ENCODE measurements at regions not wholly inside any gene's neighbourhood (a gene's known extent, or its start where the extent isn't known, plus 50 kb on each side); places are given as distances from the start of the nearest gene placed in this dataset.

- TF ChIP-seq CTCF (IDR thresholded peaks at IDR 0.05) (no peak), POLR2AphosphoS5 (IDR thresholded peaks at IDR 0.05) (no peak), EP300 (IDR thresholded peaks at IDR 0.05) (no peak), POLR2A (IDR thresholded peaks at IDR 0.05) (no peak)
Measured at GRCh38 chrX:97787311-97787710, 903.6 kb downstream of the RPA4 start.
